Stimulated activated CD4-positive, alpha-beta T cell treated with anti-CD3 and anti-CD28 coated beads, Interleukin-4, amount 100 ng/mL, for 48 hours (primary cell): ENCODE measurements at regions not wholly inside any gene's neighbourhood (a gene's known extent, or its start where the extent isn't known, plus 50 kb on each side); places are given as distances from the start of the nearest gene placed in this dataset.
"Not testable (repeated sequence)": the region's sequence is repeated elsewhere in the genome, so short reads cannot be mapped to it uniquely, and the experiment has no call there.

ENCODE experiments used
- DNase-seq, 2 donors: peaks; one replicate each; pipeline ENCODE4 v3.0.0-alpha.2; 2020; ENCODE audit warnings: low read depth in 2 of 2

GRCh38 chr17:72175787-72176515 lies 55.1 kb downstream of the SOX9 start:
- no peak for DNase-seq

GRCh38 chr17:72176516-72176851 lies 55.7 kb downstream of the SOX9 start:
- DNase-seq = no peak

GRCh38 chr17:72176951-72177660 lies 56.3 kb downstream of the SOX9 start:
- DNase-seq = no peak

DNA sequence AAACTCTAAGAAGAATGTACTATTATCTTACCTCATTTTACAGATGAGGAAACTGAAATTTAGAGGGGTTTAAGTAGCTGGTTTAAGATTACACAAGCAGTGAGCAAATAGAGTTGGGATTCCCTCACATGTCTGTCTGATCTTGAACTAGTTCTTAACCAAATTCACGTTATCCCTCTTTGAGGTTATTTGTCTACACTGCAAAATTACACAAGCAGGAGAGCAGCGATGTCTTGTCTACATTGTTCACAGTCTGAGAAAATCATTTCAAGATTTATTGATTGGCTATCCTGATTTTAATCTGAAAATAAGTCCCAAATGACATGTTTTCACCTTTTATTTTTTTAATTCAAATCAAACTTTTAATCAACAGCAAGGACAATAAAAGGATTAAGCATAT lies 56.9 kb downstream of the SOX9 start:
- no peak for DNase-seq

DNA sequence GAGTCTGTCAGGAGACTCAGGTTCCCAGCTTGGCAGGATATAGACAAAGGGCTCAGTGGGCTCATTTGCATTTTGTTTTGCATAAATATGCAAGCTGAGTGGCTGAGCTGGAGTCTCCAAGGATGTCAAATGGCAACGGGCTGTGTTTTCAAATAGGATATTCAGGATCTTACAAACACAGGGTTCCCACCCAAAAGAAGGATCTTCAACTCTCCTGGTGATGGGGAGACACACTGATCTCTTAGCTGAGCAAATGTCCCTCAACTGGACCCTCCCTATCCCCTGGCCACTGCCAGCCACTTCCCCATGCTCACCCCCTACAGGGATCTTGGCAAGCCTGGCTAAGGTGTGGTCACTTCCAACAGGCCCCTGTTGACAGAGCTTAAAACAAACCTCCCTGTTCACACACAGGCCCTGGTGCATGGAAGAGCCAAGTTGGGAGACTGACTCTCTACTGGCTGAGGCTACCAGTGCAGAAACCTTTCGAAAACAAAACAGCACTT lies 61.6 kb downstream of the SOX9 start:
- DNase-seq = no peak

DNA sequence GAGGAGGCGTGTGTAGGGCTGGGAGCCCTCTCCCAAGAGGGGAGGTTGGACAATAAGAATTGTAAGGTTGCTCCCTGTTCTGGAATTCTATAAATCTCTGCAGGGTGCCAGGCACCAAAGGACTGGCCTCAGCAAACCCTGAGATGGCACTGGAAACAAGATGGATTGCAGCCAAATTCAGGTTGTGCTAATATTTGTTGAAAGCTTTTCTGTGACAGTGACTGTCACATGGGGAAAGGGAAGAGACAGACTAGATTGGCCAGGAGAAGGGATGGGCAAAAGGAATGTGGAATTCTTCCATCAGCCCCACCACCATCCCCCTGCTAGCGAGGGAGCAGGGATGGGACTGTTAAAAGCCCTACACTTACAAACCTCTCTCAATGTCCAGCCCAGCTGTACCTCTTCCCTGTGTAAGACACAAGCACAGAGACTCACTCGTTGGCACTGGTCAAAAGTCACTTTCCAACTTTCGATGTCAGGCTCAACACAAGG lies 62.4 kb downstream of the SOX9 start:
- DNase-seq = no peak

GRCh38 chr17:72184805-72185204 lies 64.0 kb downstream of the SOX9 start:
- no peak for DNase-seq

- no peak for DNase-seq
Measured at GRCh38 chr17:72185564-72185963, 64.7 kb downstream of the SOX9 start.

DNA sequence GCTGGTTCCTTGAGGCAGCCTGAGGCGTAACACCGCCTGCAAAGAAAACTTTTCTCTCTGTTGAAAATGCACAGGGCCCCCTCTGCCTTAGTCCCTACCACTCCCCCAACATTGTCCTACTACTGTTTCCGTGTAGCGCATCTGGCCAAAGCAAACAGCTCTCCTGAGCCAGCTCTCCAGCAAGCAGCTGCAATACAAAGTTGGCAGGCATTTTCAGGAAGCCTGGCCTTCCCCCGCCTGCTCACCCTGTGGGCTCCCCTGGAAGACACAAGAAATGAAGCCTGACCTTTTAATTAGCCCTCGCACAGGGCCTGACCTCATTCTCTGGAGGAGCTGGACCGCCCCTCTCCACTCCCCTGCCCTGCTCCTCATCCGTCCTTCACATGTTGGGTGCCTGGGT lies 66.7 kb downstream of the SOX9 start:
- no peak for DNase-seq

- DNase-seq = no peak
Measured at GRCh38 chr17:72188801-72189200, 68.0 kb downstream of the SOX9 start.

- DNase-seq = no peak
Measured at GRCh38 chr17:72189768-72190593, 69.2 kb downstream of the SOX9 start.

- DNase-seq = no peak
Measured at GRCh38 chr17:72191356-72191755, 70.5 kb downstream of the SOX9 start.

DNA sequence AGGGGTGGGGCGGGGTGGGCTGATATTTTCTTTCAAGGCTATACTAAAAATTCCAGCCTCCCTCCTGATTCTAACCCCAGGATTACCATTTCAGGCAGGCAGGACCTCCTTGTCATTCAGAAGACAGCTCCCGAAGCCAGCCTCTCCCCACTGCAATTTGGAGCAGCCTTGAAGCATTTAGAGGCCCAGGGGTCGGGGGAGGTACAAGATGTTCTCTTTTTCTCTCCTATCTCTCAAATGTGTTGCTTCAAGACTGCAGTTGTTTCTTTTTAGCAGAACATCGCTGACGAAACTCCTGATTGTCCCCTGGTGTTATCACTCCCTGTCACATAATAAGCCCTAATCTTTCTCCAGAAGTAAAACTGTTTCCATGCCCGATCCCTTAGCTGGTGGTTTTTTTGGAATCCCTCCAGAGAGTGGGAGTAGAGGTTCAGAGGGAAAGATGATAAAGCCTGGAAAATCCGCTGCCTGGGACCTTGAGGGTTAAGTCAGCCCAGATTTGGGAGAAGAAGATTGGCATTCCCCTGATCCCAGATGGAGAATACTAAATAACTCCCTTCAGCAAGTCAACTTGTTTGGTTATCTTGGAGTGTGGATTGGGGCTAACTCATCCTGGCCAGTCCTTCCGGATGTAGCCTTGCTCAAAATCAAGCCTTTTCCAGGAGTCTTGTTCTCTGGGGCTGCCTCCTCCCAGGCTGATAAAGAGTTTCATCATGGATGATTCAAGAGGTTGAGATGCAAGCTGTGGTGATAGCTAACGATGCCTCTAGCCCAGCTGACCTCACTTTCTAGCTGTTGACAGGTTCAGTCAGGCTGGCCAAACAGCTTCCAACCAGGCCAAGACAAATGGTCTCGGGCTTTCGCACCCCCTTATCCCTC lies 71.3 kb downstream of the SOX9 start:
- DNase-seq = no peak

- no peak for DNase-seq
Measured at GRCh38 chr17:72192800-72193192, 72.0 kb downstream of the SOX9 start.

DNA sequence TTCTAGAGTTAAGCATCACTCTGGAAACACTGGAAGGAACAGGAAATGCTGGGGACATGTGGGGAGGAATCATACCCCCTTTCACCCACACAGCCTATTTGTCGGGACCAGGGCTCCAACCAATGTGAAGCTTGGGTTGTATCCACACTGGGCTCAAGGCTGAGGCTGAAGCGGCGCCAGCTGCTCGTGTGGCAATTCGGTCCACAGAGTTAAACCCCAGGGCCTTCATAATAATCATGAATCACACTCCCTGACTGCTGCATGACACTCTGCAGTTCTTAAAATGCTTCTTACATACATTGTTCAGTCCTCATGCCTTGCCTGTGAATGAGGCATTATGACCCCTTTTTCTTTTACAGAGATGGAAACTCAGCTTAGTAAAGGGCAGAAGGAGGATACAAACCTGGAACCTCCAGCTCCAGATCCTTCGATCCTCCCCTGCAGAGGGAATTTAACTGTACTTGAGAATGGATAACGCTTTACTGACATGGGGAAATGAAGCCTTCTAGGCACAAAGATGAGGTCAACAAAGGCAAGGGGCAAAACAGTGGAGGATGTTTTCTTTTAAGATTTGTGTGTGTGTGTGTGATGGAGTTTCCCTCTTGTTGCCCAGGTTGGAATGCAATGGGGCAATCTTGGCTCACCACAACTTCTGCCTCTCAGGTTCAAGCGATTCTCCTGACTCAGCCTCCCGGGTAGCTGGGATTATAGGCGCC lies 72.7 kb downstream of the SOX9 start:
- no peak for DNase-seq

DNA sequence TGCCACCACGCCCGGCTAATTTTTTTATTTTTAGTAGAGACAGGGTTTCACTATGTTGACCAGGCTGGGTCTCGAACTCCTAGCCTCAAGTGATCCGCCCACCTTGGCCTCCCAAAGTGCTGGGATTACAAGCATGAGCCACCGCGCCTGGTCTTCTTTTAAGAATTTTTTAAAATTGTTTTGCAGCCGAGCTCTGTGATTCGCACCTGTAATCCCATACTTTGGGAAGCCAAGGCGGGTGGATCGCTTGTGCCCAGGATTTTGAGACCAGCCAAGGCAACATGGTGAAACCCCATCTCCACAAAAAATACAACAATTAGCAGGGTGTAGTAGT lies 73.3 kb downstream of the SOX9 start:
- not testable (repeated sequence) for DNase-seq

- no peak for DNase-seq
Measured at GRCh38 chr17:72199256-72199655, 78.4 kb downstream of the SOX9 start.

DNA sequence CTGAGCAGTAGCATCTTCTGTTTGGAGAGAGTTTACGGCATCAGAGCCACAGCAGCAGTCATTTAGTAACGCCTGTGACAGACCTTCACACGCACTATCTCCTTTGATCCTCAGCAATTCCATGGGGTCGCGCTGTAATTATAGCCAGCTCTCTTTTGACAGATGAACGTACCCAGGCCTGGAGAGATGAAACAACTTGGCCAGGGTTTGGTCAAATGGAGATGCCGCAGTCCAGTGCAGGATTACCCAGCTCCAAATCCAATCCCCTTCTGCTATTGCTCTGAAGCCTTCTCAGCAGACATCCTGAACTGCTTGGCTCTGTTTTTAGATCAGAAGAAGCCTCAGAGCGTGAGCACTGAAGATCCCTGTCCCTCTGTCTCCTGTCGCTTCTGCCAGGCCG lies 83.9 kb downstream of the SOX9 start:
- no peak for DNase-seq

GRCh38 chr17:72205357-72205756 lies 84.5 kb downstream of the SOX9 start:
- no peak for DNase-seq

GRCh38 chr17:72205822-72206221 lies 85.0 kb downstream of the SOX9 start:
- DNase-seq = no peak

DNA sequence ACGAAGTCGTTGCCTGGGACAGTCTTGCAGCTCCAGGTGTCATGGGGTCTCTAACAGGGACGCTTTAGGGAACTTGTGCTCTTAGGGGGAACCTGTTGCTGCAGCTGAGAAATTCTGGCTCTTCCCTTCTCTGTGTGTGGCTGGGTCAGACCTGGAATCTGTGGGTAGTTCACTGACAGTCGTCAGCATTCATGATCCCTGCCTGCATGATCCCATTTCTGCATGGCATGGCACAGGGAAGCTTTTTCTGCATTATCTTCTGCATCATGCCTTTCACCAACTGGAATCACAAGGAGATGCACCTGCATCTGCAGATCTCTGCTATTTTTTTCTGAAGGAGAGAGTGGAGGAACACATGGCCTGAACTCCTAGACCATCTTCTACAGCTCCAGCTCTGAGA lies 85.6 kb downstream of the SOX9 start:
- DNase-seq = no peak
